IMR-90 (cell line): ENCODE measurements at regions not wholly inside any gene's neighbourhood (a gene's known extent, or its start where the extent isn't known, plus 50 kb on each side); places are given as distances from the start of the nearest gene placed in this dataset.

Source experiments
- ATAC-seq: fragments of 200-7000 bp; cut with Tn5 transposase; 2 replicates; pipeline ENCODE4 v1.9.1; 2020; ENCODE audit warnings: low read depth, mild to moderate bottlenecking, moderate library complexity
- BruUV-seq: library from RNA; stranded (reverse); fragments of 400-500 nt; replicated peaks from 2 replicates; lab custom pipeline; 2021; lab: Mats Ljungman, UMichigan
- CTCF ChIA-PET: fragments of 300-600 bp; formaldehyde crosslinking; extraction: SDS; loops from one replicate; lab custom pipeline; 2021; ENCODE audit warnings: antibody characterized with exemption; lab: Yijun Ruan, JAX
- POLR2A ChIA-PET: fragments of 300-600 bp; sonication (Branson Sonifier 250); formaldehyde crosslinking; loops from one replicate; lab custom pipeline; 2022; ENCODE audit warnings: antibody characterized with exemption; ENCODE audit not compliant: unreplicated experiment; lab: Charles Lee
- DNase-seq: peaks from one replicate; pipeline ENCODE4 v3.0.0; 2013
- H2AFZ ChIP-seq: replicated peaks from 2 replicates; pipeline ENCODE3; 2013; ENCODE audit warnings: low read length, mild to moderate bottlenecking; ENCODE audit not compliant: poor library complexity
- H2AK5ac ChIP-seq: 2 replicates; pipeline ENCODE4 v1.6.1; 2013; ENCODE audit warnings: low read depth, low read length, inconsistent platforms
- H2AK9ac ChIP-seq: replicated peaks from 2 replicates; pipeline ENCODE3; 2013; ENCODE audit warnings: mild to moderate bottlenecking, low read depth, low read length, moderate library complexity; ENCODE audit not compliant: poor library complexity
- H2BK120ac ChIP-seq: 2 replicates; pipeline ENCODE4 v1.6.1; 2013; ENCODE audit warnings: low read depth, low read length, inconsistent platforms
- H2BK15ac ChIP-seq: 3 replicates; pipeline ENCODE4 v1.6.1; 2013; ENCODE audit warnings: low read depth, low read length, inconsistent platforms
- H2BK20ac ChIP-seq: 2 replicates; pipeline ENCODE4 v1.6.1; 2013; ENCODE audit warnings: low read depth, mild to moderate bottlenecking, inconsistent platforms, low read length, moderate library complexity
- H2BK5ac ChIP-seq: 2 replicates; pipeline ENCODE4 v1.6.1; 2013; ENCODE audit warnings: mild to moderate bottlenecking, low read depth, low read length, inconsistent platforms; ENCODE audit not compliant: poor library complexity, severe bottlenecking
- H3K14ac ChIP-seq: replicated peaks from 2 replicates; pipeline ENCODE4 v1.6.1; 2013; ENCODE audit warnings: low read depth, low read length, inconsistent platforms
- H3K18ac ChIP-seq: 2 replicates; pipeline ENCODE4 v1.6.1; 2013; ENCODE audit warnings: low read depth, low read length, control low read depth
- H3K23ac ChIP-seq: 2 replicates; pipeline ENCODE4 v1.6.1; 2013; ENCODE audit warnings: low read depth, low read length, inconsistent platforms
- H3K27ac ChIP-seq: 2 replicates; pipeline ENCODE4 v1.5.1; 2013; ENCODE audit warnings: mild to moderate bottlenecking, control low read depth, low read length; ENCODE audit not compliant: insufficient read depth
- H3K27me3 ChIP-seq: 2 replicates; pipeline ENCODE4 v1.6.1; 2013; ENCODE audit warnings: low read length; ENCODE audit not compliant: control insufficient read depth, insufficient read depth
- H3K36me3 ChIP-seq: 2 replicates; pipeline ENCODE4 v1.6.1; 2013; ENCODE audit warnings: low read length, mixed read lengths; ENCODE audit not compliant: control insufficient read depth, insufficient read depth
- H3K4ac ChIP-seq: 2 replicates; pipeline ENCODE4 v1.6.1; 2013; ENCODE audit warnings: low read depth, low read length, inconsistent platforms
- H3K4me1 ChIP-seq: 2 replicates; pipeline ENCODE4 v1.6.1; 2013; ENCODE audit warnings: low read length, mixed read lengths; ENCODE audit not compliant: control insufficient read depth, insufficient read depth
- H3K4me2 ChIP-seq: 2 replicates; pipeline ENCODE4 v1.6.1; 2013; ENCODE audit warnings: low read depth, mild to moderate bottlenecking, control low read depth, low read length, moderate library complexity
- H3K4me3 ChIP-seq: 2 replicates; pipeline ENCODE4 v1.5.1; 2013; ENCODE audit warnings: low read depth, mild to moderate bottlenecking, control low read depth, low read length, moderate library complexity; ENCODE audit not compliant: insufficient read depth
- H3K56ac ChIP-seq: 2 replicates; pipeline ENCODE4 v1.6.1; 2013; ENCODE audit warnings: low read length, inconsistent platforms; ENCODE audit not compliant: insufficient read depth; ENCODE audit errors: extremely low read depth
- H3K79me1 ChIP-seq, 2 experiments: 2 replicates each; pipeline ENCODE4 v1.6.1; 2013; ENCODE audit warnings: low read length in 2 of 2, inconsistent platforms in 1 of 2, low read depth in 1 of 2
- H3K9ac ChIP-seq: 2 replicates; pipeline ENCODE4 v1.6.1; 2013; ENCODE audit warnings: low read depth, low read length, control low read depth
- H3K9me1 ChIP-seq: 2 replicates; pipeline ENCODE4 v1.6.1; 2013; ENCODE audit warnings: low read length, inconsistent platforms; ENCODE audit not compliant: insufficient read depth
- H3K9me3 ChIP-seq: 2 replicates; pipeline ENCODE4 v1.6.1; 2013; ENCODE audit warnings: low read length; ENCODE audit not compliant: control insufficient read depth, insufficient read depth
- H4K20me1 ChIP-seq: 2 replicates; pipeline ENCODE4 v1.6.1; 2013; ENCODE audit warnings: low read length, inconsistent platforms; ENCODE audit not compliant: insufficient read depth
- H4K5ac ChIP-seq: 2 replicates; pipeline ENCODE4 v1.6.1; 2013; ENCODE audit warnings: mild to moderate bottlenecking, low read depth, low read length, control low read depth
- H4K8ac ChIP-seq, 2 experiments: 2 replicates each; pipeline ENCODE4 v1.6.1; 2013; ENCODE audit warnings: low read depth in 2 of 2, low read length in 2 of 2, control low read depth in 1 of 2, inconsistent platforms in 1 of 2
- H4K91ac ChIP-seq: 2 replicates; pipeline ENCODE4 v1.6.1; 2013; ENCODE audit warnings: low read depth, low read length, inconsistent platforms; ENCODE audit not compliant: insufficient read depth
- CEBPB ChIP-seq: IDR thresholded peaks from 2 replicates; pipeline ENCODE4 v1.6.1; 2012; ENCODE audit warnings: low read depth, low read length, improper control_type of control experiment
- CHD1 ChIP-seq: IDR thresholded peaks from 2 replicates; pipeline ENCODE4 v1.6.1; 2012; ENCODE audit warnings: low read depth, low read length, improper control_type of control experiment
- CTCF ChIP-seq: conservative IDR thresholded peaks from 2 replicates; pipeline ENCODE4 v1.5.1; 2012; ENCODE audit warnings: mild to moderate bottlenecking, low read depth, low read length, improper control_type of control experiment
- ELK1 ChIP-seq: fragments of 150-350 bp; IDR thresholded peaks from 2 replicates; pipeline ENCODE4 v1.6.1; 2016; ENCODE audit warnings: low read depth, mild to moderate bottlenecking, low read length, moderate library complexity, borderline replicate concordance
- FOS ChIP-seq: fragments of 150-350 bp; IDR thresholded peaks from 2 replicates; pipeline ENCODE4 v1.6.1; 2016; ENCODE audit warnings: low read depth, low read length
- RAD21 ChIP-seq: IDR thresholded peaks from 2 replicates; pipeline ENCODE4 v1.6.1; 2012; ENCODE audit warnings: low read length, improper control_type of control experiment
- RCOR1 ChIP-seq: IDR thresholded peaks from 2 replicates; pipeline ENCODE4 v1.6.1; 2012; ENCODE audit warnings: mild to moderate bottlenecking, low read length, improper control_type of control experiment; ENCODE audit not compliant: insufficient replicate concordance
- SMC3 ChIP-seq: fragments of 150-350 bp; IDR thresholded peaks from 2 replicates; pipeline ENCODE4 v1.6.1; 2016; ENCODE audit warnings: low read depth, mild to moderate bottlenecking, antibody characterized with exemption, low read length, moderate library complexity
- WGBS, 2 experiments: methylation state at CpG; one replicate each; pipeline versions ENCODE4 v1.1.5 to v1.1.7; 2013; ENCODE audit warnings: missing lambda C conversion rate in 2 of 2; ENCODE audit not compliant: insufficient read length in 1 of 2; ENCODE audit errors: extremely low coverage in 2 of 2; 5-methylcytosine and 5-hydroxymethylcytosine counted together
- dilution Hi-C: fragments of 300-500 bp; cut with HindIII; formaldehyde crosslinking; loops from one replicate; pipeline ENCODE4 v1.14.3; 2018; ENCODE audit warnings: low sequenced_read_pairs; ENCODE audit not compliant: unreplicated experiment
- in situ Hi-C: fragments of 300-500 bp; cut with MboI; formaldehyde crosslinking; loops from 3 replicates; pipeline ENCODE4 v1.14.3; 2019; ENCODE audit warnings: low sequenced_read_pairs, inconsistent platforms, mixed read lengths
- intact Hi-C: fragments of 100-400 bp; cut with micrococcal nuclease; formaldehyde crosslinking; loops from 2 replicates; pipeline ENCODE4 v1.10.0; 2022

- H3K4me2 ChIP-seq = no peak overlapping the region; the same call in 1 of the 2 replicates
- TF ChIP-seq FOS (no peak), SMC3 (no peak), CEBPB (peak; percentile 85), CHD1 (no peak), RCOR1 (no peak), RAD21 (no peak), ELK1 (no peak), CTCF (no peak)
- H3K23ac ChIP-seq = no peak overlapping the region; the same call in 1 of the 2 replicates
- peak overlapping the region; percentile 98; the same call in 1 of the 2 replicates for H3K18ac ChIP-seq
- H3K14ac ChIP-seq = peak overlapping the region; percentile 89; the same call in 1 of the 2 replicates
- H3K4me1 ChIP-seq = peaks cover 7% of the 10 kb centered on the region
- H2BK120ac ChIP-seq = peak overlapping the region; percentile 99
- H2BK20ac ChIP-seq = peak overlapping the region; percentile 25; the same call in 1 of the 2 replicates
- H4K91ac ChIP-seq = no peak overlapping the region
- H3K9me3 ChIP-seq = no peaks in the 10 kb centered on the region
- H3K9me1 ChIP-seq = 0 out of 2 replicates have a peak, but pooled peaks cover 2% of the 10 kb centered on the region
- no peak overlapping the region for H3K4me3 ChIP-seq
- H3K4ac ChIP-seq = no peak overlapping the region; the same call in 1 of the 2 replicates
- no peaks in the 10 kb centered on the region for H3K36me3 ChIP-seq
- peak overlapping the region; percentile 100 for H2BK5ac ChIP-seq
- no peak overlapping the region for H2AK9ac ChIP-seq
- WGBS, 2 experiments = no CpG with 5 or more reads among the region's 2 CpGs
- H3K27ac ChIP-seq = 0 out of 2 replicates have a peak overlapping the region, but pooled peaks have one; percentile 33
- peak overlapping the region; percentile 68; the same call in 1 of the 2 replicates for H3K56ac ChIP-seq
- DNase-seq (peak; percentile 94), ATAC-seq (peak; percentile 97)
- BruUV-seq = no TSS peak
- H2BK15ac ChIP-seq = no peak overlapping the region; the same call in 2 of the 3 replicates
- H3K9ac ChIP-seq = peak overlapping the region; percentile 43; the same call in 1 of the 2 replicates
- no peaks in the 10 kb centered on the region for H4K20me1 ChIP-seq
- no peak overlapping the region for H2AFZ ChIP-seq
- H4K5ac ChIP-seq = no peak overlapping the region
- in situ Hi-C loops = no loop called here
- intact Hi-C loops = loop anchor here (1.0 kb wide), 1 partner anchor 708 kb away; no protein-coding TSS in a partner anchor
- dilution Hi-C loops = no loop called here
- H2AK5ac ChIP-seq = no peak overlapping the region
- no peaks in the 10 kb centered on the region for H3K79me1 ChIP-seq
- ChIA-PET CTCF (interaction anchor here (0.6 kb wide), 2 partner anchors 100 to 689 kb away, joined by 3 read pairs; no protein-coding TSS in a partner anchor), POLR2A (no interaction called here)
- H3K27me3 ChIP-seq = no peaks in the 10 kb centered on the region
- H4K8ac ChIP-seq = peak overlapping the region; percentile 20 to 64; a peak in 3 of 4 replicates
These were observed 709.6 kb upstream of the MARCKS start for GRCh38 chr6:113147544-113147943.
